Panc1 (cell line): ENCODE measurements at regions not wholly inside any gene's neighbourhood (a gene's known extent, or its start where the extent isn't known, plus 50 kb on each side); places are given as distances from the start of the nearest gene placed in this dataset.

Experiments
- POLR2AphosphoS5 ChIP-seq: IDR thresholded peaks from 2 replicates; pipeline ENCODE4 v1.6.1; 2012; ENCODE audit warnings: mild to moderate bottlenecking, low read depth, low read length, moderate library complexity
- SIN3A ChIP-seq: IDR thresholded peaks from 2 replicates; pipeline ENCODE4 v1.6.1; 2012; ENCODE audit warnings: low read depth, mild to moderate bottlenecking, low read length, moderate library complexity, borderline replicate concordance; ENCODE audit not compliant: insufficient read depth
- TCF7L2 ChIP-seq: IDR thresholded peaks from 2 replicates; pipeline ENCODE4 v1.6.1; 2011; ENCODE audit warnings: mild to moderate bottlenecking, low read depth, low read length, inconsistent platforms
- TF ChIP-seq, protein P1 (sequence below), 2 experiments: IDR thresholded peaks; 2 replicates each; pipeline ENCODE4 v1.6.1; 2011 to 2012; ENCODE audit warnings: low read depth in 2 of 2, control low read depth in 1 of 2, low read length in 1 of 2, mild to moderate bottlenecking in 1 of 2, moderate library complexity in 1 of 2; ENCODE audit not compliant: insufficient read depth in 1 of 2
- TF ChIP-seq, protein P2 (sequence below): fragments of 450-650 bp; IDR thresholded peaks from 2 replicates; pipeline ENCODE4 v1.5.1; 2017; ENCODE audit warnings: mild to moderate bottlenecking

DNA sequence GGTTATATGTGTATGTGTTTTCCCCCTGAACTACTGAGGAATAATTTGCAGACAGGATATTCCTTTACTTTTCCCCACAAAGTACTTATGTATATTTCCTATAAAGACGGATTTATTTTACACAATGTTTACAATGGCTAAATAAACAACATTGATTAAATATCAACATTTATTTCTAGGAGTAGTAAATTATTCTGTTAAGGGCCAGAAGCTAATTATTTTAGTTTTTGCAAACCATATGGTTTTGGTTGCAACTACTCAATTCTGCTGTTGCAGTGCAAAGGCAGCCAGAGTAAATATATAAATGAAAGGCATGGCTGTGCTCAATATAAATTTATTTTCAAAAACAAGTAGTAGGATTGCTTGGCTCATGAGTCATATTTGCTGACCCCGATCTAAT lies 907.1 kb upstream of the MBL2 start:
- TF ChIP-seq POLR2AphosphoS5 (no peak), TCF7L2 (no peak), SIN3A (no peak)
- TF ChIP-seq, protein P1, sequence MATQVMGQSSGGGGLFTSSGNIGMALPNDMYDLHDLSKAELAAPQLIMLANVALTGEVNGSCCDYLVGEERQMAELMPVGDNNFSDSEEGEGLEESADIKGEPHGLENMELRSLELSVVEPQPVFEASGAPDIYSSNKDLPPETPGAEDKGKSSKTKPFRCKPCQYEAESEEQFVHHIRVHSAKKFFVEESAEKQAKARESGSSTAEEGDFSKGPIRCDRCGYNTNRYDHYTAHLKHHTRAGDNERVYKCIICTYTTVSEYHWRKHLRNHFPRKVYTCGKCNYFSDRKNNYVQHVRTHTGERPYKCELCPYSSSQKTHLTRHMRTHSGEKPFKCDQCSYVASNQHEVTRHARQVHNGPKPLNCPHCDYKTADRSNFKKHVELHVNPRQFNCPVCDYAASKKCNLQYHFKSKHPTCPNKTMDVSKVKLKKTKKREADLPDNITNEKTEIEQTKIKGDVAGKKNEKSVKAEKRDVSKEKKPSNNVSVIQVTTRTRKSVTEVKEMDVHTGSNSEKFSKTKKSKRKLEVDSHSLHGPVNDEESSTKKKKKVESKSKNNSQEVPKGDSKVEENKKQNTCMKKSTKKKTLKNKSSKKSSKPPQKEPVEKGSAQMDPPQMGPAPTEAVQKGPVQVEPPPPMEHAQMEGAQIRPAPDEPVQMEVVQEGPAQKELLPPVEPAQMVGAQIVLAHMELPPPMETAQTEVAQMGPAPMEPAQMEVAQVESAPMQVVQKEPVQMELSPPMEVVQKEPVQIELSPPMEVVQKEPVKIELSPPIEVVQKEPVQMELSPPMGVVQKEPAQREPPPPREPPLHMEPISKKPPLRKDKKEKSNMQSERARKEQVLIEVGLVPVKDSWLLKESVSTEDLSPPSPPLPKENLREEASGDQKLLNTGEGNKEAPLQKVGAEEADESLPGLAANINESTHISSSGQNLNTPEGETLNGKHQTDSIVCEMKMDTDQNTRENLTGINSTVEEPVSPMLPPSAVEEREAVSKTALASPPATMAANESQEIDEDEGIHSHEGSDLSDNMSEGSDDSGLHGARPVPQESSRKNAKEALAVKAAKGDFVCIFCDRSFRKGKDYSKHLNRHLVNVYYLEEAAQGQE (IDR thresholded peaks at IDR 0.05; ENCODE audit: insufficient read depth in 1 of 2, low read depth in 2 of 2, low read length in 1 of 2) = no peak
- TF ChIP-seq, protein P2, sequence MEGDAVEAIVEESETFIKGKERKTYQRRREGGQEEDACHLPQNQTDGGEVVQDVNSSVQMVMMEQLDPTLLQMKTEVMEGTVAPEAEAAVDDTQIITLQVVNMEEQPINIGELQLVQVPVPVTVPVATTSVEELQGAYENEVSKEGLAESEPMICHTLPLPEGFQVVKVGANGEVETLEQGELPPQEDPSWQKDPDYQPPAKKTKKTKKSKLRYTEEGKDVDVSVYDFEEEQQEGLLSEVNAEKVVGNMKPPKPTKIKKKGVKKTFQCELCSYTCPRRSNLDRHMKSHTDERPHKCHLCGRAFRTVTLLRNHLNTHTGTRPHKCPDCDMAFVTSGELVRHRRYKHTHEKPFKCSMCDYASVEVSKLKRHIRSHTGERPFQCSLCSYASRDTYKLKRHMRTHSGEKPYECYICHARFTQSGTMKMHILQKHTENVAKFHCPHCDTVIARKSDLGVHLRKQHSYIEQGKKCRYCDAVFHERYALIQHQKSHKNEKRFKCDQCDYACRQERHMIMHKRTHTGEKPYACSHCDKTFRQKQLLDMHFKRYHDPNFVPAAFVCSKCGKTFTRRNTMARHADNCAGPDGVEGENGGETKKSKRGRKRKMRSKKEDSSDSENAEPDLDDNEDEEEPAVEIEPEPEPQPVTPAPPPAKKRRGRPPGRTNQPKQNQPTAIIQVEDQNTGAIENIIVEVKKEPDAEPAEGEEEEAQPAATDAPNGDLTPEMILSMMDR = no peak
